GDM1 (cell line): ENCODE measurements at regions not wholly inside any gene's neighbourhood (a gene's known extent, or its start where the extent isn't known, plus 50 kb on each side); places are given as distances from the start of the nearest gene placed in this dataset.
"Not testable (repeated sequence)": the region's sequence is repeated elsewhere in the genome, so short reads cannot be mapped to it uniquely, and the experiment has no call there.

ENCODE experiments used
- DNase-seq: peaks from one replicate; lab custom pipeline; 2025; lab: John Stamatoyannopoulos, UW

DNA sequence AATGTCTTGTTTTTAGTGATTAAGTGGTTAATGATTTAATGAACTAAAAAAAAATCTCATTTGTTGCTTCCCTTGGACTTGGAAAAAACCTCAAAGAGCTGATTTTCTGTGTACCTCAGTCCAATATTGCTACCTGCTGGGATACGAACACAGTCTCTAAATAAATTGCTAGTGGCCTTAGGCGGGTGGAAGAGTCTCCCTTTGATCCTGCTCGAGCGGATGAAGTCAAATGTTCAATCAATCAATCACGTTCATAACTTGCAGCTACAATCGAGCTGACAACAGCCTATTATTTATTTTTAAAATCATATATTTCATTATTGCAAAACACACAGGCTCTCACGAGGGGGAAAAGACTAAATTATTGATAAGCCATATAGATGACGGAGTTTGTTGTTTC is 57.3 kb upstream of the HABP2 start:
- no peak for DNase-seq

DNA sequence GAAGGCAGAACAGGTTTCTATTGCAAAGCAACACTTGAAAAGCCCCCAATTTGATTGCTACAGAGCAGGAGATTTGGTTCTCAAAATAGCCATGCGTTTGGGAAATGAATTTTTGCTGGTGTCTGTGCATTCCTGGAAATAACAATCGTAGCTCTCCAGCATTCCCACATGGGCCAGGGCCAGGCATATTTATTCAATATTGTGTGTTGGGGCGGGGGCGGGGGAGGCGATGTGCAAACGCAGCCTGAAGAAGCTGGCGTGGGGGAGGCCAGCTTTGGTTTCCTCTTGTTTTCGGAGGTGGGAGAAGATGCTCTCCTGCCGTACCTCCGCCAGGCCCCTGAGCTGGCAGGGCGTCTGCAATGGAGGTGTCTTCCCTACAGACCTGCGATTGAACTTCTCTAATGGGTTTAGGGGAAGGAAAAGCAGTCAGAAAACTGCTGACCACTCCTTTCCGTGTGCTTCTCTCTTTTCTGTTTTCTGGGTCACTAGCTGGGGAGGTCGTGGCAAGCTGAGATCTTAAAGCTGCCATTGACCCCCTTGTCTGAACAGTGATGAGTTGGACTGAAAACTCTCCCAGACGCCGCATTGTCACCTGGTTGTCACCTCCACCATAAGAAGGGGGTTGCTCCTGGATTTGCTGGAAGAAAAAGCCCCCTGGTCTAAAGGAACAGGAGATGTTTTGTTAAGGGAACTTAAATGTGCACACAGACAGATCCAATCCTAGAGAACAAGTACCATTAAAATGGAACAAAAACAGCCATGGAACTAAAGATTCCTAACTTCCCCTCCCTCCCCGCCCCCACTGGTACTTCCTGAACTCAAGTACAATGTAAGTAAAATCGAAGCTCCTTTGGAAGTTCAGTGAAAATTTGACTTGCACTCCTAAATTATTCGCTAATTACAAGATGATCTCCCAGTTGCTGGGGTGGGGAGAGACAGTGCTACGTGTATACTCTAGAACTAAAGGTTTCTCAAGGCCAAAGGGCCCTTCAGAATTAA is 56.4 kb upstream of the HABP2 start:
- no peak for DNase-seq

DNA sequence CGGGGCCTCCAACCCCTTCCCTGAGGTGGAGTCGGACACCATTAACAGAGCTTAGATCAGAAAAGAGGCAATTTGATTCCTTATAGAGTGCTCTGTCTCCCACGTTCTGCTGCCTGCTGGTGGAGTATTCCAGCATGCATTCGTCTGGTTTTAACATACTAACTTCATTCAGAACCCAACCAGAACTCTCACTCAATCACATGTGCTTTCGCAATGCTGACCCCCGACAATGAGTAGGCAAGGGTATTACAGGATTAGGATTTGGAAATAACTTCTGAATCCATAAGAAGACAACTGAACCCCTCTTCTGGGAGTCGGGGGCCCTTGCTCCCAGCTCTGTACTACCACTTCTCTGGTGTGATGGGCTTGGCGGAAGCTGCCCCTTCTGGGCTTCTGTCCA is 55.7 kb upstream of the HABP2 start:
- DNase-seq: no peak

DNA sequence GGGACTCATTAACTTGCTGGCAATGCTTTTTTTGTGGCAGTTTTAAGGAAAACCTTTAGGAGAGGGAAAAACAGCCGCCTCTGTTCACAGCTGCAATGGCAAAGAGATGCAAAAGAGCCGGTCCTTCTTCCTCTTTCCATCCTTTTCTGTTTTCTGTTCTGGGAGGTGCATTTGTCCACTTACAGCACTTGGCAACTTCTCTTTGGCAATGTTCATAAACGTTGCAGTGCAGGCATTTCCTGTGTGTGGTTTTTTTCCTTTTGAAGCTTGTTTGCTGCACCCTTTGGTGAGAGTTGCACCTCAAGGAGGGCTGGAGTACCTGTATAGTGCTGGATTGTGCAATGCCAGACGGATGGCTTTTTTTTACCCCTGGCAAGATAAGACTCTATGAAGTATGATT is 53.9 kb upstream of the HABP2 start:
- DNase-seq: no peak

DNA sequence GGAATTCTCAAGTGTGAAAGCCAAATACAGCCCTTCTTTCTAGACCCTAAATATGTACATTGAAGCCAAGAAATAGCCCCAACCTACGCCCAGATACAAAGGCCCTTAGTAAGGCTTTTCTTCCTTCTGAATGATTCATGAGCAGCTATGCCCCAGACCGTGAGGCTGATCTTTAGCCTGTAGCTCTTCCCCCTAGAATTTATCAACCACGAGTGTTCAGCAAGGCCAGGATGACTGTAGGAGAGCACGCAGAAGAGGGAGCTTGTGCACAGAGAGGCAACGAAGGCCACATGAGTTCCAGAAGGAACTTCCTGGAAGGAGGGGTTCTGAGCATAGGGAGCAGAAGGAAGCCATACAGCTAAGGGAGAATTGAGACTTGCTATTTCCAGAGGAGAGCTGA is 53.0 kb upstream of the HABP2 start:
- no peak for DNase-seq

DNA sequence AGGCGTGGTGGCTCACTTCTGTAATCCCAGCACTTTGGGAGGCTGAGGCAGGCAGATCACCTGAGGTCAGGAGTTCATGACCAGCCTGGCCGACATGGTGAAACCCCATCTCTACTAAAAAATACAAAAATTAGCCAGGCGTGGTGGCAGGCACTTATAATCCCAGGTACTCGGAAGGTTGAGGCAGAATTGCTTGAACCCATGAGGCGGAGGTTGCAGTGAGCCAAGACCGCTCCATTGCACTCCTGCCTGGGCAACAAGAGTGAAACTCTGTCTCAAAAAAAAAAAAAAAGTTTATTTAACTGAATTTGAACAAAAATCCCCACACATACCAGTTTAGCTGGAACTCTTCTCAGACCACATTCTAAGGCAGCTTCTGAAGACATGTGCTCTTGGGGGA is 51.8 kb upstream of the HABP2 start:
- DNase-seq: not testable (repeated sequence)
